ENCODE measurements at regions not wholly inside any gene's neighbourhood (a gene's known extent, or its start where the extent isn't known, plus 50 kb on each side); places are given as distances from the start of the nearest gene placed in this dataset.
A peak's percentile ranks its signal among the peaks of the same experiment; 100 is the strongest.

GRCh38 chr6:11349880-11350279, 117.4 kb upstream of the NEDD9 start:
- no peak for DNase-seq (ENCODE audit: unreplicated experiment)
- peak overlapping the region; percentile 59 for H3K27ac Mint-ChIP-seq (ENCODE audit: low read depth, unreplicated experiment)
- TF ChIP-seq CTCF (IDR thresholded peaks at IDR 0.05; ENCODE audit: unreplicated experiment): no peak
- ChIA-PET POLR2A (no interaction called here), CTCF (interaction anchor here (0.6 kb wide), 1 partner anchor 110 kb away, joined by 3 read pairs; no protein-coding TSS in a partner anchor)
- no peak overlapping the region for H3K4me3 Mint-ChIP-seq (ENCODE audit: unreplicated experiment)
- intact Hi-C loops (cut with micrococcal nuclease): no loop called here
- BruUV-seq (replicated peaks): no TSS peak
- H3K27me3 Mint-ChIP-seq (ENCODE audit: insufficient read depth, unreplicated experiment): no peaks in the 10 kb centered on the region
- H3K4me1 Mint-ChIP-seq (ENCODE audit: insufficient read depth, unreplicated experiment): peaks cover under 1% of the 10 kb centered on the region
- no peaks in the 10 kb centered on the region for H3K9me3 Mint-ChIP-seq (ENCODE audit: unreplicated experiment)
- H3K36me3 Mint-ChIP-seq (ENCODE audit: insufficient read depth, unreplicated experiment): no peaks in the 10 kb centered on the region

- TF ChIP-seq CTCF (IDR thresholded peaks at IDR 0.05; ENCODE audit: unreplicated experiment): no peak
- POLR2A ChIA-PET: no interaction called here
- intact Hi-C loops (cut with micrococcal nuclease): no loop called here
- no peaks in the 10 kb centered on the region for H3K27me3 Mint-ChIP-seq (ENCODE audit: insufficient read depth, unreplicated experiment)
- CTCF ChIA-PET: interaction anchor here (0.6 to 3.9 kb wide), 2 partner anchors 150 to 462 kb away, joined by 3 to 17 read pairs; no protein-coding TSS in a partner anchor
- peaks cover 22% of the 10 kb centered on the region for H3K4me1 Mint-ChIP-seq (ENCODE audit: insufficient read depth, unreplicated experiment)
- no peaks in the 10 kb centered on the region for H3K36me3 Mint-ChIP-seq (ENCODE audit: insufficient read depth, unreplicated experiment)
- BruUV-seq (replicated peaks): no TSS peak
- H3K27ac Mint-ChIP-seq (ENCODE audit: low read depth, unreplicated experiment): no peak overlapping the region
- no peak for DNase-seq (ENCODE audit: unreplicated experiment)
- no peaks in the 10 kb centered on the region for H3K9me3 Mint-ChIP-seq (ENCODE audit: unreplicated experiment)
- H3K4me3 Mint-ChIP-seq (ENCODE audit: unreplicated experiment): no peak overlapping the region
Measured at GRCh38 chr6:11346516-11346915, 114.0 kb upstream of the NEDD9 start.

- intact Hi-C loops (cut with micrococcal nuclease): no loop called here
- Mint-ChIP-seq H3K9me3 (ENCODE audit: unreplicated experiment) (peaks cover 7% of the 10 kb centered on the region), H3K4me3 (ENCODE audit: unreplicated experiment) (no peak overlapping the region), H3K36me3 (ENCODE audit: insufficient read depth, unreplicated experiment) (no peaks in the 10 kb centered on the region), H3K4me1 (ENCODE audit: insufficient read depth, unreplicated experiment) (peaks cover 22% of the 10 kb centered on the region), H3K27me3 (ENCODE audit: insufficient read depth, unreplicated experiment) (no peaks in the 10 kb centered on the region), H3K27ac (ENCODE audit: low read depth, unreplicated experiment) (peak overlapping the region; percentile 81)
- POLR2A ChIA-PET: no interaction called here
- no TSS peak for BruUV-seq (replicated peaks)
- no peak for DNase-seq (ENCODE audit: unreplicated experiment)
- CTCF ChIA-PET: interaction anchor here (1.2 to 3.9 kb wide), 2 partner anchors 10 to 151 kb away, joined by 3 to 17 read pairs; no protein-coding TSS in a partner anchor
- TF ChIP-seq CTCF (IDR thresholded peaks at IDR 0.05; ENCODE audit: unreplicated experiment): no peak
Measured at GRCh38 chr6:11345536-11345935, 113.1 kb upstream of the NEDD9 start.

- TF ChIP-seq CTCF (IDR thresholded peaks at IDR 0.05; ENCODE audit: unreplicated experiment): no peak
- DNase-seq (ENCODE audit: unreplicated experiment): peak; percentile 33
- intact Hi-C loops (cut with micrococcal nuclease): no loop called here
- ChIA-PET POLR2A (interaction anchor here (0.6 kb wide), 1 partner anchor 210 kb away, joined by 3 read pairs; no protein-coding TSS in a partner anchor), CTCF (no interaction called here)
- Mint-ChIP-seq H3K4me1 (ENCODE audit: insufficient read depth, unreplicated experiment) (peaks cover 26% of the 10 kb centered on the region), H3K9me3 (ENCODE audit: unreplicated experiment) (peaks cover 7% of the 10 kb centered on the region), H3K36me3 (ENCODE audit: insufficient read depth, unreplicated experiment) (no peaks in the 10 kb centered on the region), H3K27me3 (ENCODE audit: insufficient read depth, unreplicated experiment) (no peaks in the 10 kb centered on the region), H3K4me3 (ENCODE audit: unreplicated experiment) (no peak overlapping the region), H3K27ac (ENCODE audit: low read depth, unreplicated experiment) (peak overlapping the region; percentile 81)
- BruUV-seq (replicated peaks): no TSS peak
Measured at GRCh38 chr6:11343963-11344723, 111.7 kb upstream of the NEDD9 start.
